Natural killer cell (primary cell): ENCODE measurements at regions not wholly inside any gene's neighbourhood (a gene's known extent, or its start where the extent isn't known, plus 50 kb on each side); places are given as distances from the start of the nearest gene placed in this dataset.

Experiments used
- ATAC-seq, 3 donors: fragments of 150-1000 bp in 2 of 3; fragments of 200-7000 bp in 1 of 3; cut with Tn5 transposase; 1 replicate in 1 of 3; 2 replicates in 2 of 3; pipeline ENCODE4 v1.10.0; 2021; ENCODE audit warnings: mild to moderate bottlenecking in 2 of 3, moderate library complexity in 2 of 3
- DNase-seq, 2 donors: peaks; one replicate each; pipeline versions ENCODE4 v3.0.0 to v3.0.0-alpha.2; 2013 to 2021; ENCODE audit warnings: mixed read lengths in 1 of 2
- H3K27ac ChIP-seq: one replicate; pipeline ENCODE4 v1.5.1; 2013; ENCODE audit warnings: mild to moderate bottlenecking, low read length
- H3K27me3 ChIP-seq: one replicate; pipeline ENCODE4 v1.6.1; 2013; ENCODE audit warnings: low read length; ENCODE audit not compliant: control insufficient read depth, insufficient read depth
- H3K36me3 ChIP-seq: one replicate; pipeline ENCODE4 v1.6.1; 2013; ENCODE audit warnings: low read length; ENCODE audit not compliant: control insufficient read depth, insufficient read depth
- H3K4me1 ChIP-seq: one replicate; pipeline ENCODE4 v1.6.1; 2013; ENCODE audit warnings: low read length; ENCODE audit not compliant: control insufficient read depth, insufficient read depth
- H3K4me3 ChIP-seq: one replicate; pipeline ENCODE4 v1.5.1; 2013; ENCODE audit warnings: low read length
- H3K9me3 ChIP-seq: one replicate; pipeline ENCODE4 v1.6.1; 2013; ENCODE audit warnings: low read length; ENCODE audit not compliant: control insufficient read depth, insufficient read depth
- H3K27ac Mint-ChIP-seq, 2 donors: one replicate each; pipeline ENCODE4 v1.8.0; 2022; ENCODE audit warnings: mild to moderate bottlenecking in 2 of 2, mixed read lengths in 2 of 2, moderate library complexity in 1 of 2
- H3K27me3 Mint-ChIP-seq, 2 donors: one replicate each; pipeline ENCODE4 v1.8.0; 2022; ENCODE audit warnings: low read depth in 2 of 2, mixed read lengths in 2 of 2
- H3K36me3 Mint-ChIP-seq: one replicate; pipeline ENCODE4 v1.8.0; 2022; ENCODE audit warnings: mixed read lengths
- H3K4me1 Mint-ChIP-seq, 2 donors: one replicate each; pipeline ENCODE4 v1.8.0; 2022; ENCODE audit warnings: mixed read lengths in 2 of 2
- H3K4me3 Mint-ChIP-seq: one replicate; pipeline ENCODE4 v1.8.0; 2022; ENCODE audit warnings: mild to moderate bottlenecking, moderate library complexity, mixed read lengths
- H3K9me3 Mint-ChIP-seq, 2 donors: one replicate each; pipeline ENCODE4 v1.8.0; 2022; ENCODE audit warnings: mixed read lengths in 2 of 2
- CTCF ChIP-seq: fragments of 200-600 bp; IDR thresholded peaks from one replicate; pipeline ENCODE4 v1.8.0; 2022; ENCODE audit warnings: antibody characterized with exemption
- WGBS: methylation state at CpG from one replicate; pipeline ENCODE4 v1.1.7; 2013; ENCODE audit warnings: missing lambda C conversion rate; ENCODE audit not compliant: insufficient coverage; 5-methylcytosine and 5-hydroxymethylcytosine counted together
- intact Hi-C: fragments of 100-400 bp; cut with micrococcal nuclease; formaldehyde crosslinking; loops from one replicate; pipeline ENCODE4 v1.14.2; 2022

GRCh38 chr21:17231124-17231523 lies 281.7 kb upstream of the CXADR start:
- Mint-ChIP-seq H3K9me3 (peaks cover 14 to 32% of the 10 kb centered on the region in 2 donors), H3K4me3 (no peak overlapping the region), H3K27me3 (no peaks in the 10 kb centered on the region), H3K36me3 (peaks cover 13% of the 10 kb centered on the region), H3K4me1 (no peaks in the 10 kb centered on the region), H3K27ac (no peak overlapping the region)
- TF ChIP-seq CTCF, result no peak
- Histone ChIP-seq H3K36me3 (no peaks in the 10 kb centered on the region), H3K4me3 (no peak overlapping the region), H3K27me3 (no peaks in the 10 kb centered on the region), H3K4me1 (no peaks in the 10 kb centered on the region), H3K27ac (no peak overlapping the region), H3K9me3 (no peaks in the 10 kb centered on the region)
- 83% methylated on average over 2 of the region's 2 CpGs for WGBS
- intact Hi-C loops, result no loop called here
- ATAC-seq (no peak), DNase-seq (no peak)

GRCh38 chr21:17231771-17232170 lies 281.1 kb upstream of the CXADR start:
- Histone ChIP-seq H3K36me3 (no peaks in the 10 kb centered on the region), H3K4me3 (no peak overlapping the region), H3K27ac (no peak overlapping the region), H3K9me3 (no peaks in the 10 kb centered on the region), H3K27me3 (no peaks in the 10 kb centered on the region), H3K4me1 (no peaks in the 10 kb centered on the region)
- no peak overlapping the region for H3K4me3 Mint-ChIP-seq
- no peak for TF ChIP-seq CTCF
- 100% methylated on average over 2 of the region's 3 CpGs for WGBS
- H3K36me3 Mint-ChIP-seq, result peaks cover 12% of the 10 kb centered on the region
- intact Hi-C loops, result no loop called here
- H3K4me1 Mint-ChIP-seq, result no peaks in the 10 kb centered on the region
- no peak overlapping the region for H3K27ac Mint-ChIP-seq
- peaks cover 16 to 37% of the 10 kb centered on the region in 2 donors for H3K9me3 Mint-ChIP-seq
- ATAC-seq, result no peak
- H3K27me3 Mint-ChIP-seq, result no peaks in the 10 kb centered on the region
- DNase-seq, result no peak

- no peak for ATAC-seq
Measured at GRCh38 chr21:17238468-17238867, 274.4 kb upstream of the CXADR start.

More at GRCh38 chr21:17238468-17238867, 274.4 kb upstream of the CXADR start:
- H3K9me3 Mint-ChIP-seq, result peaks cover 13 to 25% of the 10 kb centered on the region in 2 donors
- H3K27ac ChIP-seq, result no peak overlapping the region
- no peaks in the 10 kb centered on the region for H3K27me3 ChIP-seq
- intact Hi-C loops, result no loop called here
- H3K9me3 ChIP-seq, result peaks cover 7% of the 10 kb centered on the region
- no peak overlapping the region for H3K27ac Mint-ChIP-seq
- H3K36me3 ChIP-seq, result no peaks in the 10 kb centered on the region
- TF ChIP-seq CTCF, result no peak
- H3K4me1 ChIP-seq, result no peaks in the 10 kb centered on the region
- no peak for DNase-seq
- peaks cover 10% of the 10 kb centered on the region for H3K36me3 Mint-ChIP-seq
- no peak overlapping the region for H3K4me3 Mint-ChIP-seq
- H3K4me1 Mint-ChIP-seq, result no peaks in the 10 kb centered on the region
- no peak overlapping the region for H3K4me3 ChIP-seq
- no peaks in the 10 kb centered on the region for H3K27me3 Mint-ChIP-seq
